ENCODE measurements at regions not wholly inside any gene's neighbourhood (a gene's known extent, or its start where the extent isn't known, plus 50 kb on each side); places are given as distances from the start of the nearest gene placed in this dataset.

GRCh38 chr18:29351171-29351570 lies 1174.2 kb upstream of the CDH2 start:
- TF ChIP-seq EZH2 (IDR thresholded peaks at IDR 0.05; ENCODE audit: low read length, missing control alignments), result no peak
- TF ChIP-seq, protein P1, sequence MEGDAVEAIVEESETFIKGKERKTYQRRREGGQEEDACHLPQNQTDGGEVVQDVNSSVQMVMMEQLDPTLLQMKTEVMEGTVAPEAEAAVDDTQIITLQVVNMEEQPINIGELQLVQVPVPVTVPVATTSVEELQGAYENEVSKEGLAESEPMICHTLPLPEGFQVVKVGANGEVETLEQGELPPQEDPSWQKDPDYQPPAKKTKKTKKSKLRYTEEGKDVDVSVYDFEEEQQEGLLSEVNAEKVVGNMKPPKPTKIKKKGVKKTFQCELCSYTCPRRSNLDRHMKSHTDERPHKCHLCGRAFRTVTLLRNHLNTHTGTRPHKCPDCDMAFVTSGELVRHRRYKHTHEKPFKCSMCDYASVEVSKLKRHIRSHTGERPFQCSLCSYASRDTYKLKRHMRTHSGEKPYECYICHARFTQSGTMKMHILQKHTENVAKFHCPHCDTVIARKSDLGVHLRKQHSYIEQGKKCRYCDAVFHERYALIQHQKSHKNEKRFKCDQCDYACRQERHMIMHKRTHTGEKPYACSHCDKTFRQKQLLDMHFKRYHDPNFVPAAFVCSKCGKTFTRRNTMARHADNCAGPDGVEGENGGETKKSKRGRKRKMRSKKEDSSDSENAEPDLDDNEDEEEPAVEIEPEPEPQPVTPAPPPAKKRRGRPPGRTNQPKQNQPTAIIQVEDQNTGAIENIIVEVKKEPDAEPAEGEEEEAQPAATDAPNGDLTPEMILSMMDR (conservative IDR thresholded peaks at IDR 0.05 in 1 of 2, IDR thresholded peaks at IDR 0.05 in 1 of 2; ENCODE audit: low read depth in 1 of 2, low read length in 2 of 2), result no peak

All from fibroblast of lung (primary cell).